ENCODE measurements at regions not wholly inside any gene's neighbourhood (a gene's known extent, or its start where the extent isn't known, plus 50 kb on each side); places are given as distances from the start of the nearest gene placed in this dataset.

GRCh38 chr6:141548966-141549365 lies 583.8 kb upstream of the GJE1 start:
- TF ChIP-seq CTCF (conservative IDR thresholded peaks at IDR 0.05 in 1 of 2, IDR thresholded peaks at IDR 0.05 in 1 of 2; ENCODE audit: extremely low read depth in 1 of 2, insufficient read depth in 1 of 2, low read depth in 1 of 2, low read length in 2 of 2), result no peak
- TF ChIP-seq EZH2 (IDR thresholded peaks at IDR 0.05; ENCODE audit: borderline replicate concordance, low read length), result no peak

Data from mammary epithelial cell (primary cell).